ENCODE measurements at regions not wholly inside any gene's neighbourhood (a gene's known extent, or its start where the extent isn't known, plus 50 kb on each side); places are given as distances from the start of the nearest gene placed in this dataset.

DNA sequence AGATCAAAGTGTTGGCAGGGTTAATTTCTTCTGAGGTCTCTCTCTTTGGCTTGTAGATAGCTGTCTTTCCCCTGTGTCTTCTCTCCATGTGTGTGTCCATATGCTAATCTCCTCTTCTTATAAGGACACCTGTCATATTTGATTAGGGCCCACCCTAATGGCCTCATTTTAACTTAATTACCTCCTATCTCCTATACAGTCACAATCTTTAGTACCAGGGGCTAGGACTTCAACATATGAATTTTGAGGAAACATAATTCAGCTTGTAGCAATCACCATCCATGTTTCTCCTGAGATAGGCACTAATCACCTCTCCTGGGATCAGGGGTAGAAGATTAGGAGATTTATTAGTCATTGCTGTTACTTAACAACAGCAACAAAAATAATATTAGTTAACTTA is 196.1 kb upstream of the RXFP2 start:
- peaks cover 5% of the 10 kb centered on the region for H3K4me1 ChIP-seq (ENCODE audit: control insufficient read depth, extremely low read depth, insufficient read depth, low read length)
- no peaks in the 10 kb centered on the region for H3K79me2 ChIP-seq (ENCODE audit: control insufficient read depth, insufficient read depth, low read length)
- no peak overlapping the region for H2AFZ ChIP-seq (ENCODE audit: low read depth, low read length)
- no peaks in the 10 kb centered on the region for H3K9me3 ChIP-seq (replicated peaks; ENCODE audit: control insufficient read depth, insufficient read depth, low read length)
- no peak overlapping the region for H3K27ac ChIP-seq (ENCODE audit: insufficient read depth, low read depth, low read length)
- H3K4me3 ChIP-seq (replicated peaks in 1 of 3; ENCODE audit: insufficient read depth in 1 of 3, low read depth in 1 of 3, low read length in 3 of 3), result no peak overlapping the region
- dilution Hi-C loops (cut with MboI; ENCODE audit: extremely low pct_ligation_motif_present, low sequenced_read_pairs), result no loop called here
- H3K27me3 ChIP-seq (ENCODE audit: control insufficient read depth in 2 of 2, insufficient read depth in 2 of 2, low read length in 2 of 2), result peaks cover 0 to 3% of the 10 kb centered on the region in 2 experiments
- POLR2A ChIA-PET, result no interaction called here
- H3K36me3 ChIP-seq (ENCODE audit: control insufficient read depth in 2 of 2, extremely low read depth in 1 of 2, insufficient read depth in 2 of 2, low read length in 2 of 2), result no peaks in the 10 kb centered on the region
- no peak overlapping the region for H3K4me2 ChIP-seq (ENCODE audit: insufficient read depth, low read length)
- TF ChIP-seq FOS (IDR thresholded peaks at IDR 0.05; ENCODE audit: borderline replicate concordance, insufficient read depth, low read length) (no peak), POLR2A (IDR thresholded peaks at IDR 0.05; ENCODE audit: low read depth, low read length) (no peak), MAX (IDR thresholded peaks at IDR 0.05; ENCODE audit: insufficient read depth, insufficient read length) (no peak), GATA2 (IDR thresholded peaks at IDR 0.05; ENCODE audit: insufficient read depth, insufficient read length, low read depth, low read length) (no peak), POLR2AphosphoS5 (IDR thresholded peaks at IDR 0.05; ENCODE audit: insufficient read depth, low read depth, low read length) (no peak), JUN (IDR thresholded peaks at IDR 0.05; ENCODE audit: borderline replicate concordance, insufficient read depth, insufficient read length, low read depth) (no peak)
- TF ChIP-seq, protein P1, sequence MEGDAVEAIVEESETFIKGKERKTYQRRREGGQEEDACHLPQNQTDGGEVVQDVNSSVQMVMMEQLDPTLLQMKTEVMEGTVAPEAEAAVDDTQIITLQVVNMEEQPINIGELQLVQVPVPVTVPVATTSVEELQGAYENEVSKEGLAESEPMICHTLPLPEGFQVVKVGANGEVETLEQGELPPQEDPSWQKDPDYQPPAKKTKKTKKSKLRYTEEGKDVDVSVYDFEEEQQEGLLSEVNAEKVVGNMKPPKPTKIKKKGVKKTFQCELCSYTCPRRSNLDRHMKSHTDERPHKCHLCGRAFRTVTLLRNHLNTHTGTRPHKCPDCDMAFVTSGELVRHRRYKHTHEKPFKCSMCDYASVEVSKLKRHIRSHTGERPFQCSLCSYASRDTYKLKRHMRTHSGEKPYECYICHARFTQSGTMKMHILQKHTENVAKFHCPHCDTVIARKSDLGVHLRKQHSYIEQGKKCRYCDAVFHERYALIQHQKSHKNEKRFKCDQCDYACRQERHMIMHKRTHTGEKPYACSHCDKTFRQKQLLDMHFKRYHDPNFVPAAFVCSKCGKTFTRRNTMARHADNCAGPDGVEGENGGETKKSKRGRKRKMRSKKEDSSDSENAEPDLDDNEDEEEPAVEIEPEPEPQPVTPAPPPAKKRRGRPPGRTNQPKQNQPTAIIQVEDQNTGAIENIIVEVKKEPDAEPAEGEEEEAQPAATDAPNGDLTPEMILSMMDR (IDR thresholded peaks at IDR 0.05; ENCODE audit: extremely low read depth in 1 of 2, insufficient read depth in 1 of 2, low read depth in 1 of 2, low read length in 2 of 2), result no peak
- no TSS peak for BruUV-seq (replicated peaks)
- H3K9ac ChIP-seq (replicated peaks; ENCODE audit: extremely low read depth, insufficient read depth, low read length), result no peak overlapping the region
- intact Hi-C loops (cut with micrococcal nuclease), result no loop called here
- no peak for DNase-seq (ENCODE audit: low read depth, low spot score)
- no peak for FAIRE-seq
- H4K20me1 ChIP-seq (replicated peaks; ENCODE audit: control insufficient read depth, extremely low read depth, insufficient read depth, low read length), result no peaks in the 10 kb centered on the region
- CTCF ChIA-PET, result interaction anchor here (1.0 kb wide), 2 partner anchors 156 to 198 kb away, joined by 3 to 6 read pairs; no protein-coding TSS in a partner anchor
- no peaks in the 10 kb centered on the region for H3K9me1 ChIP-seq (replicated peaks; ENCODE audit: control insufficient read depth, extremely low read depth, insufficient read depth, low read length)

All from endothelial cell of umbilical vein (primary cell).